OCI-LY7 (cell line): ENCODE measurements at regions not wholly inside any gene's neighbourhood (a gene's known extent, or its start where the extent isn't known, plus 50 kb on each side); places are given as distances from the start of the nearest gene placed in this dataset.

Source experiments
- CTCF ChIP-seq: fragments of 200-600 bp; sonication (generic); conservative IDR thresholded peaks from 2 replicates; pipeline ENCODE4 v1.5.1; 2014; ENCODE audit warnings: mild to moderate bottlenecking, antibody characterized with exemption, low read length, moderate library complexity, mixed read lengths
- EZH2phosphoT487 ChIP-seq: fragments of 200-600 bp; sonication (generic); IDR thresholded peaks from 2 replicates; pipeline ENCODE4 v1.6.1; 2018; ENCODE audit warnings: low read depth, borderline replicate concordance, mild to moderate bottlenecking, mixed run types, antibody characterized with exemption, low read length, moderate library complexity, mixed read lengths

DNA sequence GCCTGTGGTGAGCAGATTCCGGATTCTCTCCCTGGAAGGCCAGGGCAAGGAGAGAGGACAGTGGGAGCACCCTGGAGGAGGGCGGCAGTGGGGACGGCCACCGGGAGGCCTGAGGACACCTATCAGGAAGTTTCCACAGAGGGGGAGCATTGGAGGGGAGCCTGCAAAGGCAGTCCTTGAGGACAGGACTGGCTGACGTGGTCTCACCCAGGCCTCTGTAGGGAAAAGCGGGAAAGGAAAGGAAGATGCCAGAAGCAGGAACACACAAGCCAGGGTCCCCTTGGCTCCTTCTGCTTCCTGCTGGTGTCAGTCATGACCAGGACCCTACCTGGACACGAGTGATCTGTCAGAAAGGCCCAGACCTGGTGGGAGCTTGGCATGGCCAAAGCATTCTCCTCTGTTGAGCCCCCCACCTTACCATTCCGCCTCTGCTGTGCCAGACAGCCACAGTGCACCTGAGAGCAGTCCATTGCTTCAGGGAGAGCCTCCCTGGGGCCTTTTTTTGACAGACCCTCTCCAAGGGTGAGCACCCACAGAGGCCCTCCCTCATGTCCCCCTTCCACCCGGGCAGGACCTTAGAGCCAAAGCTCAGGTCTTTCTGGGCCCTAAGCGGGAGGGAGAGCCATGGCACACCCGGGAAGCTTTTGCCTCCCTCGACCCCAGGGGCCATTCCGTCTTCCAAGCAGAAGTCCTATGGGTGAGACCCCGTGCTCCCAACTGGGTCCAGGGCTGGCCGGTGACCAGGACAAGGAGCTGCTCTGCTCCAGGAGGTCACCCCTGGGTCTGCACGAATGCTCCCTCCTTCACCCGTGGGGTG lies 333.1 kb downstream of the DYSF start:
- no peak for TF ChIP-seq CTCF
- TF ChIP-seq EZH2phosphoT487: no peak
